ENCODE measurements at regions not wholly inside any gene's neighbourhood (a gene's known extent, or its start where the extent isn't known, plus 50 kb on each side); places are given as distances from the start of the nearest gene placed in this dataset.

GRCh38 chr5:17895288-17896033 is 261.2 kb downstream of the TAF11L14 start:
- no peak for DNase-seq
- H3K27me3 Mint-ChIP-seq (ENCODE audit: unreplicated experiment): no peaks in the 10 kb centered on the region
- H3K36me3 Mint-ChIP-seq (ENCODE audit: insufficient read depth, unreplicated experiment): no peaks in the 10 kb centered on the region
- intact Hi-C loops (cut with micrococcal nuclease; ENCODE audit: unreplicated experiment): no loop called here
- H3K27ac Mint-ChIP-seq (ENCODE audit: unreplicated experiment): no peak overlapping the region
- no TSS peak for BruUV-seq (replicated peaks)
- TF ChIP-seq CTCF (IDR thresholded peaks at IDR 0.05; ENCODE audit: unreplicated experiment): no peak
- no peaks in the 10 kb centered on the region for H3K4me1 Mint-ChIP-seq (ENCODE audit: low read depth, unreplicated experiment)
- no peak overlapping the region for H3K4me3 Mint-ChIP-seq (ENCODE audit: low read depth, unreplicated experiment)
- CTCF ChIA-PET: no interaction called here
- peaks cover 10% of the 10 kb centered on the region for H3K9me3 Mint-ChIP-seq (ENCODE audit: low read depth, unreplicated experiment)

DNA sequence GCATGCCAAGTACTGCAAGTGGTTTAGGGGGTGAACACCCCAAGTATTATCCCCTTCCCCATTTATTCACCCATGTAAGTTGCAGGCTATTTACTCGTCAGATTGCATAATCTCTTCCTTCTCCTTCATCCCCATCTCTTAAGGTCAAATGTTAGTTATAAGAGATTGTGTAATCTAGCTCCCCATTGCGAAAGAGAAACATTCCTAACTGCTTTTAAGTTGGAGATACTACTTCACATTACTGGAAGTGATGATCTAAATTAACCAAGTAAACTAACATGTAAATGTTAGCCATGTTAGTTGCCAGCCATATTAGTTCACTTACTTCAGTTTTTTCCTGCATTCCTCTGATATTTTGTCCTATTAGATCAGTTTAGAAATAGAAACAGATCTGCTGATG is 262.3 kb downstream of the TAF11L14 start:
- intact Hi-C loops (cut with micrococcal nuclease; ENCODE audit: unreplicated experiment): no loop called here
- no peak for DNase-seq
- no TSS peak for BruUV-seq (replicated peaks)
- Mint-ChIP-seq H3K36me3 (ENCODE audit: insufficient read depth, unreplicated experiment) (no peaks in the 10 kb centered on the region), H3K4me1 (ENCODE audit: low read depth, unreplicated experiment) (no peaks in the 10 kb centered on the region), H3K27me3 (ENCODE audit: unreplicated experiment) (no peaks in the 10 kb centered on the region), H3K4me3 (ENCODE audit: low read depth, unreplicated experiment) (no peak overlapping the region), H3K27ac (ENCODE audit: unreplicated experiment) (no peak overlapping the region), H3K9me3 (ENCODE audit: low read depth, unreplicated experiment) (peaks cover 9% of the 10 kb centered on the region)
- CTCF ChIA-PET: no interaction called here
- TF ChIP-seq CTCF (IDR thresholded peaks at IDR 0.05; ENCODE audit: unreplicated experiment): no peak

DNA sequence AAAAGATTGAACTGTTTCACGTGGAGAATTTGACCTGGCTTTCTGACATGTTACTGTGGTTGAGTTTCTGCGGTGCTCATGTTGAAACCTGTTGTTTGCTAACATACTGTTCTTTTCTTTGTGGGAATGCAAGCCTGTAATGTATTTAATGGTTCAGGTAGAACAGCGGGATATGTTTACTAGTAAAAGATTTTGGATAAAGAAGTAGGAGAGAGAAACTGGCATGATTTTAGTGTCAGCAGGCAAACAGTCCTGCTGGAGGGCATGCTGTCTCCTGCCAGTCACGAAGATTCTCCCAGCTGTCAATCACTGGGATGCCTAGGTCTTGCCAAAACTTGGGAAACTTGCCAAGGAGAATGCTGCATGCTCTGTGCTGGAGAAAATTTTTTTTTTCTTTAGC is 263.5 kb downstream of the TAF11L14 start:
- peaks cover 2% of the 10 kb centered on the region for H3K9me3 Mint-ChIP-seq (ENCODE audit: low read depth, unreplicated experiment)
- intact Hi-C loops (cut with micrococcal nuclease; ENCODE audit: unreplicated experiment): no loop called here
- H3K27ac Mint-ChIP-seq (ENCODE audit: unreplicated experiment): no peak overlapping the region
- no peak overlapping the region for H3K4me3 Mint-ChIP-seq (ENCODE audit: low read depth, unreplicated experiment)
- H3K36me3 Mint-ChIP-seq (ENCODE audit: insufficient read depth, unreplicated experiment): no peaks in the 10 kb centered on the region
- DNase-seq: no peak
- BruUV-seq (replicated peaks): no TSS peak
- CTCF ChIA-PET: no interaction called here
- no peak for TF ChIP-seq CTCF (IDR thresholded peaks at IDR 0.05; ENCODE audit: unreplicated experiment)
- H3K4me1 Mint-ChIP-seq (ENCODE audit: low read depth, unreplicated experiment): no peaks in the 10 kb centered on the region
- H3K27me3 Mint-ChIP-seq (ENCODE audit: unreplicated experiment): no peaks in the 10 kb centered on the region

- TF ChIP-seq CTCF (IDR thresholded peaks at IDR 0.05; ENCODE audit: unreplicated experiment): no peak
- no peak overlapping the region for H3K27ac Mint-ChIP-seq (ENCODE audit: unreplicated experiment)
- no peak overlapping the region for H3K4me3 Mint-ChIP-seq (ENCODE audit: low read depth, unreplicated experiment)
- CTCF ChIA-PET: no interaction called here
- H3K4me1 Mint-ChIP-seq (ENCODE audit: low read depth, unreplicated experiment): no peaks in the 10 kb centered on the region
- BruUV-seq (replicated peaks): no TSS peak
- H3K9me3 Mint-ChIP-seq (ENCODE audit: low read depth, unreplicated experiment): peaks cover 5% of the 10 kb centered on the region
- H3K36me3 Mint-ChIP-seq (ENCODE audit: insufficient read depth, unreplicated experiment): no peaks in the 10 kb centered on the region
- intact Hi-C loops (cut with micrococcal nuclease; ENCODE audit: unreplicated experiment): no loop called here
- no peak for DNase-seq
- no peaks in the 10 kb centered on the region for H3K27me3 Mint-ChIP-seq (ENCODE audit: unreplicated experiment)
Measured at GRCh38 chr5:17898766-17899165, 264.5 kb downstream of the TAF11L14 start.
